GM12873 (cell line): ENCODE measurements at regions not wholly inside any gene's neighbourhood (a gene's known extent, or its start where the extent isn't known, plus 50 kb on each side); places are given as distances from the start of the nearest gene placed in this dataset.

ENCODE experiments used
- CTCF ChIP-seq: IDR thresholded peaks from 2 replicates; pipeline ENCODE4 v1.5.1; 2012; ENCODE audit warnings: low read depth, mild to moderate bottlenecking, moderate library complexity, low read length, control low read depth; ENCODE audit not compliant: insufficient read depth; ENCODE audit errors: missing control alignments

GRCh38 chr18:39741755-39742466, 2176.3 kb upstream of the CELF4 start:
- TF ChIP-seq CTCF = no peak

- no peak for TF ChIP-seq CTCF
Measured at GRCh38 chr18:39737869-39738268, 2172.3 kb upstream of the CELF4 start.

GRCh38 chr18:39732918-39733317, 2167.3 kb upstream of the CELF4 start:
- no peak for TF ChIP-seq CTCF

DNA sequence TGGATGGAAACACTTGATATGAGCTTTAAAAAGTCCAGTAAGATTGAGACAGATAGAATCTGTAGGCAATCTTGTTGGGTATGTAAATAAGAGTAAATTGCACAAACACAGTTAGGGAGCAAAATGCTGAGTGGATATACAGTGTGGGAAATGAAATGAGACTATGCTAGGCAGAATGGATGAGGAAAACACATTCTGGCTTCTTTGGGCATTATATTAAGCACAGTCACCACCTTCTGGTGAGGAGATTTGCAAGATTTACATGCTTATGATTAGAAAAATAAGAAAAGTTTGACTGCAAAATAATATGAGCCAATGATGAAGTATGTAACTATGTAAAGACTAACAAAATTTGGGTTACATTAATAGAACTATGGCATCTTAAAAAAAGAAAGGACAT, 2165.0 kb upstream of the CELF4 start:
- no peak for TF ChIP-seq CTCF

DNA sequence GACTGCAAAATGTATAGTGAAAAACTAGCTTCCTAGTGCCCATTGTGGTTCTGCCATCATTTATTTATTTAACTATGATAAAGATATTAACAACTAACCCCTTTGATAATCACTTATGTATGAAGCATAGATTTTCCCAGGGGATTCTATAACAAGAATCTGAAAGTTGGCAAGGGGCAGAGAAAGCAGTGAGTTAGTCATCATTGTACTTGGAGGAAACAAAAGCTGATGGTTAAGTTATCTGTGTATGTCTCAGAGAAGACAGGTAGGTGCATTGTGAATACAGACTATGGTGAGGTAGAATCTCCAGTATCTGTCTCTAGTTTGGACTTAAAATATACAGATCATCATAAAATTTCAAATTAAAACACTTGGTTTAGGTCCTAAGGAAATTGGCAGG, 2159.1 kb upstream of the CELF4 start:
- TF ChIP-seq CTCF = no peak

DNA sequence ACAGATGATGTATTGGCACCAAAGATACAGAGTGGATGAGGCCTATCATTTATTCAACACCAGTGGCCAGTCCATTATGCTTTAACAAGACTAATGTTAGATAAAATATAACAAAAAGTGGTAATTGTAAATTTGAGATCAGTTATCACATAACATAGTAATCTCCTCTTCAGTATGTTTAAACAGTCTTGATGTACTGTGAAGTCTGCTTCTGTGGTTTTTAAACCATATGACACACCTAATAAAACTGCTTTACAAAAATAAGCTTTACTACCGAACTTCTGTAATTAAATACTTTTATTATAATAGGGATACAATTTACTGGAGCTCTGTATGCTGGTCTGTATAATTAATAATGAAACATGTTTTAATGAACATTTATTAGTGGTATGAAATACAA, 2156.1 kb upstream of the CELF4 start:
- TF ChIP-seq CTCF = no peak

DNA sequence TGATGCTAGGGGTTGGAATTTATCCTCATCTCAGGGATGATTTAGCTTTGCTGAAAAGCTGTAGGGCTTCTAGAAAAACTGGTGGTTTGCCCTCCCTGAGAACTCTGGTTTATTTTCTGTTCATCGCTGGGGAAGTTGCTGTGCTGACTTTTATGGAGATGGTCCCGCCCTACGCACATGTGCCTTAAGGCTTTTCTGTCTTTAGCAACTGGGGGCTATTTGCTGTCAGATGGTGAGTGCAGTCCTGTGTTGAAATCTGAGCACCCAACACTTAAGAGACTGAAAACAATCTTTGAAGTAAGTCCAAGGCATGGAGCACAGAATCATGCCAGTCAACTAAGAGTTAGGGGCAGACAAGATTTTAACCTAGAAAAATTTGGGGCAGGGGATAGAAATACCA, 2148.4 kb upstream of the CELF4 start:
- TF ChIP-seq CTCF = no peak

- no peak for TF ChIP-seq CTCF
Measured at GRCh38 chr18:39711701-39712100, 2146.1 kb upstream of the CELF4 start.
